A673 (cell line): ENCODE measurements at regions not wholly inside any gene's neighbourhood (a gene's known extent, or its start where the extent isn't known, plus 50 kb on each side); places are given as distances from the start of the nearest gene placed in this dataset.
"Not testable (repeated sequence)": the region's sequence is repeated elsewhere in the genome, so short reads cannot be mapped to it uniquely, and the experiment has no call there.

ENCODE experiments used
- BruUV-seq: library from RNA; stranded (reverse); fragments of 400-500 nt; replicated peaks from 2 replicates; lab custom pipeline; 2021; lab: Mats Ljungman, UMichigan
- CTCF ChIA-PET: fragments of 300-600 bp; sonication (Branson Sonifier 250); formaldehyde crosslinking; loops from one replicate; lab custom pipeline; 2022; ENCODE audit warnings: antibody characterized with exemption; lab: Charles Lee
- POLR2A ChIA-PET: fragments of 300-600 bp; sonication (Branson Sonifier 250); formaldehyde crosslinking; loops from one replicate; lab custom pipeline; 2022; ENCODE audit warnings: antibody characterized with exemption; ENCODE audit not compliant: low non-redundant PET; lab: Charles Lee
- DNase-seq: peaks from one replicate; pipeline ENCODE4 v3.0.0-alpha.2; 2015; ENCODE audit warnings: low spot score
- H3K27ac ChIP-seq: fragments of 200-600 bp; sonication (generic); 2 replicates; pipeline ENCODE4 v1.5.1; 2016; ENCODE audit warnings: mixed run types, low read depth, mild to moderate bottlenecking, mixed read lengths, antibody characterized with exemption, low read length; ENCODE audit not compliant: poor library complexity, severe bottlenecking
- H3K27me3 ChIP-seq: fragments of 200-600 bp; sonication (generic); replicated peaks from 2 replicates; pipeline ENCODE4 v1.6.1; 2017; ENCODE audit warnings: mixed run types, low read depth, mild to moderate bottlenecking, mixed read lengths, antibody characterized with exemption, low read length; ENCODE audit not compliant: insufficient read depth, poor library complexity
- H3K36me3 ChIP-seq: fragments of 200-600 bp; sonication (generic); 2 replicates; pipeline ENCODE4 v1.6.1; 2016; ENCODE audit warnings: mixed run types, mild to moderate bottlenecking, mixed read lengths, antibody characterized with exemption, low read length; ENCODE audit not compliant: insufficient read depth, poor library complexity, severe bottlenecking
- H3K4me1 ChIP-seq: fragments of 200-600 bp; sonication (generic); 2 replicates; pipeline ENCODE4 v1.6.1; 2017; ENCODE audit warnings: mixed run types, mild to moderate bottlenecking, mixed read lengths, antibody characterized with exemption, low read length; ENCODE audit not compliant: insufficient read depth, poor library complexity, severe bottlenecking
- H3K4me3 ChIP-seq: fragments of 200-600 bp; sonication (generic); 2 replicates; pipeline ENCODE4 v1.5.1; 2016; ENCODE audit warnings: low read depth, mixed run types, mild to moderate bottlenecking, mixed read lengths, low read length; ENCODE audit not compliant: poor library complexity, severe bottlenecking
- H3K9me3 ChIP-seq: fragments of 200-600 bp; sonication (generic); 2 replicates; pipeline ENCODE4 v1.6.1; 2016; ENCODE audit warnings: mixed run types, low read depth, mild to moderate bottlenecking, mixed read lengths, antibody characterized with exemption, low read length; ENCODE audit not compliant: poor library complexity, severe bottlenecking
- CTCF ChIP-seq: fragments of 300-800, 200-600 bp; sonication (generic); conservative IDR thresholded peaks from 2 replicates; pipeline ENCODE4 v1.5.1; 2017; ENCODE audit warnings: low read depth, mild to moderate bottlenecking, antibody characterized with exemption, low read length, moderate library complexity, mixed read lengths
- EZH2 ChIP-seq: fragments of 200-600 bp; sonication (generic); IDR thresholded peaks from 2 replicates; pipeline ENCODE4 v1.6.1; 2017; ENCODE audit warnings: borderline replicate concordance, low read depth, mild to moderate bottlenecking, mixed read lengths, antibody characterized with exemption, low read length; ENCODE audit not compliant: poor library complexity, severe bottlenecking
- intact Hi-C: fragments of 100-400 bp; cut with micrococcal nuclease; formaldehyde crosslinking; loops from one replicate; pipeline ENCODE4 v1.10.0; 2022; ENCODE audit not compliant: unreplicated experiment

GRCh38 chr12:124647316-124647715 is 79.9 kb upstream of the NCOR2 start:
- ChIA-PET POLR2A (no interaction called here), CTCF (interaction anchor here (0.8 kb wide), 1 partner anchor 826 kb away, joined by 3 read pairs; no protein-coding TSS in a partner anchor)
- intact Hi-C loops: no loop called here
- no peak overlapping the region for H3K27ac ChIP-seq
- TF ChIP-seq CTCF (no peak), EZH2 (no peak)
- no peaks in the 10 kb centered on the region for H3K4me1 ChIP-seq
- no peak for DNase-seq
- BruUV-seq: no TSS peak
- no peaks in the 10 kb centered on the region for H3K9me3 ChIP-seq
- H3K27me3 ChIP-seq: no peaks in the 10 kb centered on the region
- H3K4me3 ChIP-seq: no peak overlapping the region
- no peaks in the 10 kb centered on the region for H3K36me3 ChIP-seq

- no TSS peak for BruUV-seq
- no peak for DNase-seq
- Histone ChIP-seq H3K4me1 (no peaks in the 10 kb centered on the region), H3K4me3 (no peak overlapping the region), H3K36me3 (no peaks in the 10 kb centered on the region), H3K9me3 (no peaks in the 10 kb centered on the region), H3K27ac (no peak overlapping the region), H3K27me3 (no peaks in the 10 kb centered on the region)
- TF ChIP-seq EZH2 (no peak), CTCF (no peak)
- intact Hi-C loops: no loop called here
- ChIA-PET CTCF (interaction anchor here (0.8 kb wide), 1 partner anchor 825 kb away, joined by 3 read pairs; no protein-coding TSS in a partner anchor), POLR2A (no interaction called here)
Observed at GRCh38 chr12:124646385-124647230, 79.2 kb upstream of the NCOR2 start.

- CTCF ChIA-PET: no interaction called here
Observed at GRCh38 chr12:124645530-124646244, 78.3 kb upstream of the NCOR2 start.

GRCh38 chr12:124643768-124644167 is 76.4 kb upstream of the NCOR2 start:
- DNase-seq, H3K27ac ChIP-seq, H3K27me3 ChIP-seq, CTCF ChIA-PET, H3K36me3 ChIP-seq, H3K4me3 ChIP-seq, H3K4me1 ChIP-seq, H3K9me3 ChIP-seq, BruUV-seq, POLR2A ChIA-PET, intact Hi-C loops: not testable (repeated sequence)

More at GRCh38 chr12:124645530-124646244, 78.3 kb upstream of the NCOR2 start:
- no peak for TF ChIP-seq EZH2
- TF ChIP-seq CTCF: no peak
- POLR2A ChIA-PET: no interaction called here
- intact Hi-C loops: no loop called here
- Histone ChIP-seq H3K4me3 (no peak overlapping the region), H3K27ac (no peak overlapping the region), H3K36me3 (no peaks in the 10 kb centered on the region), H3K4me1 (no peaks in the 10 kb centered on the region), H3K27me3 (no peaks in the 10 kb centered on the region), H3K9me3 (no peaks in the 10 kb centered on the region)
- BruUV-seq: no TSS peak
- no peak for DNase-seq
